CD4-positive, alpha-beta T cell treated with Interleukin-2 at 100 ng/mL for 4 hours (primary cell): ENCODE measurements at regions not wholly inside any gene's neighbourhood (a gene's known extent, or its start where the extent isn't known, plus 50 kb on each side); places are given as distances from the start of the nearest gene placed in this dataset.

Source experiments
- DNase-seq: peaks from one replicate; pipeline ENCODE4 v3.0.0-alpha.2; 2020; ENCODE audit warnings: low spot score

DNA sequence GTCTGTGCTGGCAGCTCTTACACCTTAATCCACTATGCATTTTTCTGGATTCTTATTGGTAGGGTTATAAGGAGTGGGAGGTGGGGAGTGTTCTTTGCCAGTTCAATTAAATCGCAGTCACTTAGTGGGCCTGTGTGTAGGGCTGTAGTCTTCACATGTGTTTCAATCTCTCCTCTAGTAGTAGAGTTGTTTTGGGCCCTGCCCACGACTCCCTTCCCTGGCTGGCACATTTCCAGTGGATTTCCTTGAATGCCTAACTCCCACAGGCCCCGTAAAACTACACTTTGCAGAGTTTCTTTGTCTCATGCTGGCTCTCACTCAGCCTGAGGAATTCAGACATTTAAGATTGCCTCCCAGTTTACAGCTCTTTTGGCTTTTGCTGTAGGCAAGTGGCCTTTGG is 414.0 kb upstream of the OPRM1 start:
- DNase-seq = no peak

DNA sequence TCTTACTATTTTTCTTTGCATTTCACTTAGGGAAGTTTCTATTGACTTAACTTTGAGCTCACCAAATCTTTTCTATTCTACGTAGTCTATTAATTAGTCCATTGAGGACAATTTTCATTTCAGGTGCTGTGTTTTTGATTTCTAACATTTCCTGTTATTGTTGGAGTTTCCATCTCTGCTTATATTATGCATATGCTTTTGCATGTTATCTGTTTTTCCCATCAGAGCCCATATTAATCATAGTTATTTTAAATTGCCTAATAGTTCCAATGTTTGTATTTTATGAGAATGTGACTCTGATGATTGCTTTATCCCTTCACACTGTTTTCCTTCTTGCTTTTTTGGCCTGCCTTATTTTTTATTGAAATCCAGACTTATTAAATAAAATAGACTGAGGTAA is 414.5 kb upstream of the OPRM1 start:
- no peak for DNase-seq

DNA sequence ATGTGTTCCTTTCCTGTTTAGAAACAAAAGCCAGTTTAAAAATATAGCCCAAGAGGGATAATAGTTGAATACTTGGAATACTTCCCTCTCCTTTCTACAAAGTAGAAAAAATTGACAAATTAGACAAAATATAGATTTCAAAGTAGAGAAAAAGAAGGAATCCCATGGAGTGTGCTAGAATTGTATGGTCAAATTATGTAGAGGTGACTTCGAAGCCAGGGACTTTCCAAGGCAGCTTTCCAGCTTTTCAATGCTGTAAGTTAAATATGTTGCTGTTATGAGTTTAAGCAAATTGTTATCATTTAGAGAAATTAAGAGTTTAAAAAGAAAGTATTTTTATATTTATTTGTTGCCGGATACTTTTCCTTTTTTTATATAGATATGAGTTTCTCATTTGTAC is 415.5 kb upstream of the OPRM1 start:
- no peak for DNase-seq

DNA sequence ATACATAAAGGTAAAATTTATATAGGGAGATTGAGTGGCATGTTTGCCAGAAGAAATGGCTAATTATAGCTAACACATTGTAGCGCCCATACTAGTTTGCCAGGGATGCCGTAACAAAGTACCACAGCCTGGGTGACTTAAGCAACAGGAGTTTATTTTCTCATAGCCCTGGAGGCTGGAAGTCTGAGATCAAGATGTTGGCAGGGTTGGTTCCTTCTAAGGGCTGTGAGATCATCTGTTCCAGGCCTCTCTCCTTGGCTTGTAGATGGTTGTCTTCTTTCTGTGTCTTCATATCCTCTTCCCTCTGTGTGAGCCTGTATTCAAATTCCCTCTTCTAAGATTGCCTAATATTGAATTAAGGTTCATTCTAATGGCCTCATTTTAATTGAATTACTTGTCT is 417.5 kb upstream of the OPRM1 start:
- DNase-seq = no peak

DNA sequence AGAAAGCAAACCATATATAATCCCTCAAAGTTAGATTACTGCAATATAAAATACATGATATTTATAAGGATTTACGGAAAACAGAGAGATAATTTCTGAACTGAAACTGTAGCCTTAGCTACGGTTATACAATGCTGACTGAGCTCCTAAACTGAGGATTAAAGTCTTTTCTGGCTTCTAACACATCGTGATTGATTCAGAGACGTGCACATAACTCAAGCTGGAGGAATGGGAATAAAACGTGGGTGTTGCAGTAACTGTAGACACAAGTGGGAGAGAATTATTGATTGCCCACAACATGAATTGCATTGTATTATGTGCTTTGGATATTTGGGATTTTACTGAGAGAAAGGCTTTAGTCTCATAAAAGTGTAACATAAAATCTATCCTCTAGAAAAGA is 418.0 kb upstream of the OPRM1 start:
- no peak for DNase-seq

DNA sequence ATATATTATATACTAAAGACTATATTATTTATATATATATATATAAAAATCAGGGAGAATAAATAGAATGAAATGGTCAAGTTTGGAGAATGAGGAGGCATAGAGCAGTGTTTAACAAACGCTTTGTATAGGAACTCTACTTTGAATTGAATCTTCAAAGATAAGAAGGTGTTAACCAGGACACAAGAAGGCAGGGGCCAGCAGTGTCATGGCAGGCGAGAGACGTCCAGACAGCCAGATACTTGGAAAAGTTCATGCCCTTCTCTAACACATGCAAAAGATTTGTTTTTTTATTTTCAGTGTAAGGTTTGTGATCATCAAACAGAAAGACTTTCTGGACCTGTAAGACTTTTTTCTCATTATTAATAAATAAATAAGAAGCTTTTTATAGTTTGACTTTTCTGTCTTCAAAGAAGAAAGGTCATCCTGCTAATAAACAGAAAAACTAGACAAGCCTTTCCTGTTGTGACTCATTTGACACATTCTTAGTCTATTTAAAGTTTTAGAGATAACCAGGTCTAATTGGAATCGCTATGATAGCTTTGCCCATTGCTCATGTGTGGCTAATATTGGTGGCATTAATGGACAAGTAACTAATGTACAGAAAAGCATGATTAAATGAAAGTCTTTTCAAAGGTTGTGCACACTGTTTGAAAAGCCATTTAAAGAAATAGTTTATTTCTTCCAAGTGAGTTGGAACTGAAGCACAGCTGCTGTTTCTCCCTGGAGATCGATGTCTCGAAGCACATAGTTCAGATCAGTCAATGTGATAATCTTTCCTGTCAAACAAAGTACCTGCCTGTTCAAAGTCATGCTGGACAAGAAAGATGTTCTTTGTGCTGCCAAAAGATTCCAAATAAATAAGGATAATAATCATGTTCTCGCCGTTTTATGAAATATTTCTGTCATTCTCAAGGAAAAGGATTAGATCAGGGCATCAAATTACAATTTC is 420.4 kb upstream of the OPRM1 start:
- no peak for DNase-seq

DNA sequence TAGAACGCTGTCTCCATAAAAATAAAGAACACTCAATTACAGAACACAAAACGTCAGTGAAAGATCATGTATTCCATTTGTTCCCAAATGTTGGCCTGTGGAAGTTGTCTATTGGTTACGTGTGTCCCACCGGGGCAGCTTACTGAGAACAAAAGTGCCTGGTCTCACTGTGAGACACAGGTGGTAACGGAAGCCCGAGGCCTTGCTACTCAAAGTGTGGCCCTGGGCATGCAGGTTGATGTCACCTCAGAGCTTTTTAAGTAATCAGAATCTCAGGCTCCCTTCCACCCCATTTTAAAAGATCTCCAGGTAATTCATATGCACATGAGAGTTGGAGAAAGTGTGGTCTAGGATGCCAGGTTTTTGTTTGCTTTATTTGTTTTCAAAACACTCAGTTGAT is 422.5 kb upstream of the OPRM1 start:
- no peak for DNase-seq

DNA sequence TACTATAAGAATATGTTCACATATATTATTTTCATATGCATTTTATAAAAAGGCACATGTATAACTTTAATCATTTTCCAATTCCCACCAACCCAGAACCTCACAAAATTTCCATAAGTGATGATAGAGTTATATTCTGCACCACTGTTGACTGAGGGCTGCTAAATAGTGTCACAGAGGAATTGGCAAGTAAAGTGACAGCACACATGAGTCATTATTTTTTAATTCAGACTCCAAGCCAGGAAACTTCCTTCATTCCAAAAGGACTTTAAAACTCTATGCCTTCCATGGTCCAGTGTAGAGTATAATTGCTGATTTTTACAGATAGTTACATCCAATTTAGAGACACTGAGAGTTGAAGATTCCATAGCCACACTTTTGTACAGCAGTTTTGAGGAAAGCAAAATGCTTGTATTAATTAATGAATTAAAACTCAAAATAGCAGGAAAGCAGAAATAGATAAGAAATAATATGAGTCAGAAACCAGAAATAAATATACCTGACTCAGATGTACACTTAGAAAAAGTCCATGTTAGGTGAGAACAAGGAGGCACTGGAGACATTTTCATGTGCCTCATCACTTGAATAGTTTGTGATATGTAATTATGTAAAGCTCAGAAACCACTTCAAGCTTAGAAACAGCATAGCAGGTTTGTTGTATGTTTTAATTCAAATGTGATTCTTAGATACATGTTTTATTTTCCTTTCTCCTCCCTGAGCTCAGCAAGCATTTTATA is 425.2 kb upstream of the OPRM1 start:
- no peak for DNase-seq

DNA sequence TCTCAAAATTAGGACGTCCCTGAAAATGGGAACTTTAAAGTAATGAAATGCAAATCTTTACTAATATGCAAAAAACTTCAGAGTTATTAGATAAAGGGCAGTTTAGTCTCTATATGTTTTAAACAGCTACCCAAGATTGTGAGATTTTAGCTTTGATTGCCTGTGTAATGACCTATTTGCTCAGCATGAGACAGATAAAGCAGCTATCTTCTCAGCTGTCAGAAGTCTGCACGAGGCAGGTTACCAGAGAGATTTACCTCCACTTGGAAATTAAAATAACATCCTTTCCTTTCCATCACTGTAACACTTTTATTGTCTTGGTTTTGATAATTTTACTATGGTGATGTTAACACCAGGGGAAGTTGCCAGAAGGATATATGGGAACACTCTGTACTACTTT is 436.6 kb upstream of the OPRM1 start:
- no peak for DNase-seq

DNA sequence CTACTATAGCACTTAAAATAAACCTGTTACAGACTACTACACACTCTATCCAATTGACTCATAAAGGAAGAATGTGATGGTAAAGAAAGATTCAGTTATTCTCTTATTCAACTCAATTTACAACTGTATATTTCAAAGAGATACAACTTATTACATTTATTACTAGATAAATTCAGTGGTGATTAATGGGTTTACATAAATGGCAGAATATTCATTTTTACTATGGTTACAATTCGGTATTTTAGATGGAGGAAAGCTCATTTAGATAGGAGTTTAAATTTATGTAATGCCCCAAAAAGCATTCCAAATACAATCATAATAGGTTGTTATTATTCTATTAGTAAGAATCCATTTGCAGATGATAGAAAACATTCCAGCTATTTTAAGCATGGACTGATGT is 439.1 kb upstream of the OPRM1 start:
- DNase-seq = no peak

DNA sequence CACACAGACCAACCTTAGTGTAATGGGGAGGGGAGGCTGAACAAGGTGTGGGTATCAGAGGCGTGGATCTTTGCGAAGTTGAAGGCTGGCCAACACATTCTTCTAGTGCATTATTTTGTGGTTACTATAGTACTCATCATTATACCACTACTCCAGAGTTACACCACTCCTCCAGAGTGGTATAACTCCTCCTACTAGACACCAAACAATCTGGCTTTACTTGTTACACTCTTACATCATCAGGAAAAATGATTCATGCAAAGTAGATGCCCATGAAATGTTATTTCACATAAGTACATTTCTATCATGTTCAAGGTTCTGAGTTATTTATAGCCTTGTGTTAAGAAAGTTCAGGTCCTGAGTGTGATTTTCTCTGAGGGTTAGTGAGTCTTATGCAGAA is 443.1 kb upstream of the OPRM1 start:
- no peak for DNase-seq

DNA sequence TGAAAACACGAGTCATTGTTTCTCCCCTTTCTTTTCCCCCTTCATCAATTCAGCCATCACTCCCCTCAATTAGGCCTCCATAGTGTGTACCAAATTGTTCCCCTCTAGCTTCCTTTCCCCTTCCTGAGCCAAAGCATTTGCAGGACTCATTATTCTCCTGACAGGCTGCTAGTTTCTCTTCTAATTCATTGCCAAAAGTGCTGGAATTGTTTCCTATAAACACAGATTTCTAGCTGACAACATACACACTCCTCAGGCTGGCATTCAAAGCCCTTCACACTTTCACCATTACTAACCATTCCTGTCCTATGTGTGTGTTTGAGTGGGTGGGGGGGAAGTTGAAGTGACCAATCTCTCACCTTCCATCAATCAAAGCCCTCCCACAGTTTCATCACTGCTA is 444.2 kb upstream of the OPRM1 start:
- no peak for DNase-seq

DNA sequence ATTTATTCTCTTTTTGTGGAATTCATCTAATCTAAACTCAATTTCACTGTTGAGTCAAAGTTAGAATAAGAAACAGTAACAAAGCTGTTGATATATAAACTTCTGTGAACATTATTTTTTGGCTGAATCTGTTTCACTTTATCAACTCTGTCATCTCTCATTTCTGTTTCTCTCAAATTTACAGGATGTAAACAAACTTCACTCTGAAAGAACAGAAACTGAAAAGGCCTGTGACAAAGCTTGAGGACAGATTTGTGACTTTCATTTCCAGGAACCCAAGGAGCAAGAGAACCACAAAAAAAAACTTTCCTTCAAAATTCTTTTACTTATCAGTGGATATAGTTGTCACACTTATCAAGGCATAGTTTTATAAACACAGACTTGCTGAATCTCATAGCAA is 447.9 kb upstream of the OPRM1 start:
- DNase-seq = no peak

DNA sequence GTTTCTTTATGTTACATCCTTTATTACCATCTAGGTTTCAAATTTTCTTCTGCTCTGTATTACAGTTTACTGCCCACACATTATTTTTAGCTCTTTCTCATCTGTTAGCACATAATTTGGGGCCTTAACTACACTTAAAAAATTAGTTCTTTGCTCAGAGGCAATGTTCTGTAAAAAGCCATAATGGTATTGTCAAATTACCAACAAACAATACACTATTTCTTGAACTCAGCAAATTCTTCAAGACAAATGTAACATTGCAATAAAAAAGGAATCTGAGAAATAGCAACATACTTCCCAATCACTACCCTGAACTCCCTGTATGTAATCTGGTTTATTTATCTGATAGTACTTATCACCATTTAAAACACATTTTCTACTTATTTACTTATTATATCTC is 448.6 kb upstream of the OPRM1 start:
- no peak for DNase-seq

DNA sequence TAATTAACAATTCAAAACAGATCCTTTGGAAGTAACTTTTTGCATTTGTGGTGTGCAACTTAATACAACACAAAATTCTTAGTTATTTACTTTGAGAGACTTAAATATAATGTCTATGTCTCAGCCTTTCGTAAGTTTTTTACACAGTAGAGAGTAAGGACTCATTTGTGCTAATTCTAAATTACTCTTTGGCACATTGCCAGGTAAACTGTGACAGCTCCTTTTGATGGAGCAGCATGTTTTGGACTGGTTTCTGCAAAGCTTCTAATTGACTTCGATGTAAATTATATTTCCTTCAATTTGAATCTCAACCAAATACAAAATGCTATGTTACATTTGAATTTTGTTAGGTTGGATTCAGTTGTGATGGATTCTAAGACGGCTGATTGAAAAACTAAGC is 450.7 kb upstream of the OPRM1 start:
- DNase-seq = no peak

DNA sequence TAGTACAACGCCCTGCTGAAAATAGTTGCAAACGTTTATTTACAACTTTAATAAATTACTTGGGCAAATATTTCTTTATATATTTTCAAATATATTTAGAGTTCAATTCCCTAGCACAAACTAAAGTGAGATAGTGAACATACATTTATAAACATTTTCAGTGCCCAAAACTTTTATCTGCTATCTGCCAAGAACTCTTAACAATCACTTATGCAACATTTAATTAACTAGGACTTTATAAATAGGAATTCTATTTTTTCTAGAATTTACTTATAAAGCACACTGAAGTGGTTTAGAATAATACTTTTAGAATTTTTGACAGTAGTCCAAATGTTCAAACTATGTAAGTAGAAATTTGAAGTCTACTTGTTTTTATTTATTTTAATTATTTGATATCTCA is 452.6 kb upstream of the RGS17 start:
- no peak for DNase-seq

DNA sequence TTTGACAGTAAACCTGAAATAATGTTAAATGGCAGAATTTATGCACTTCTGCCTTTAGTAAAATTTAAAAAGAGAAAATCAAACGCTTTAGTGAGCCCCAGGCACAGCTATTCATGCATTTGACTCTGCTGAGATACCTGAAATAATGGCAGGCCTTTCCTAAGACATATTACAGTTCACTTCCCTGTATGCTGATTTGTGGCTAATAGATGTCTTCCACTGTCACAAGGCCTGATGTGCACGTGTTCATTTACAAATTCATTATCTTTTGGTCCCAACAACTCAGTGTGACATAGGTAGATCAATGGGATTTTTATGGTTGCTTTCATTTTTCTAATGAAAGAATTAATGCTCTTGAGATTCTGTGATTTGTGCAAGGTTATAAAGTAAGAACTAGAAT is 449.7 kb upstream of the RGS17 start:
- no peak for DNase-seq

DNA sequence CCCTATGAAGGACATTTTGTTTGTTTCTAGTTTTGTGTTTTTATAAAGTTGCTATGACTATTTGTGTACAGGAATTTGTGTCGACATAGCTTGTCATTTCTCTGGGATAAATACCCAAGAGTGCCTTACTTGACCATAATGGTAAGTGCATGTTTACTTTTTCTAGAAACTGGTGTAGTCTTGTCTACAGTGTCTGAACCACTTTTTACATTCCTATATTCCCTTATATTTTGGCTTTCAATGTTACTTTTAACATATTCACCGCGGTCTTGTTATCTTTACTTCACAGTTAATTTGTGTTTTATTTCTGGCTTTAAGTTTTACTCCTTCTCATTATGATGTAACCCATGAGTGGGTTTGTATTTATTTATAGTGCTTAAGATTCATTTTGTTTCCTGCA is 444.4 kb upstream of the RGS17 start:
- DNase-seq = no peak

DNA sequence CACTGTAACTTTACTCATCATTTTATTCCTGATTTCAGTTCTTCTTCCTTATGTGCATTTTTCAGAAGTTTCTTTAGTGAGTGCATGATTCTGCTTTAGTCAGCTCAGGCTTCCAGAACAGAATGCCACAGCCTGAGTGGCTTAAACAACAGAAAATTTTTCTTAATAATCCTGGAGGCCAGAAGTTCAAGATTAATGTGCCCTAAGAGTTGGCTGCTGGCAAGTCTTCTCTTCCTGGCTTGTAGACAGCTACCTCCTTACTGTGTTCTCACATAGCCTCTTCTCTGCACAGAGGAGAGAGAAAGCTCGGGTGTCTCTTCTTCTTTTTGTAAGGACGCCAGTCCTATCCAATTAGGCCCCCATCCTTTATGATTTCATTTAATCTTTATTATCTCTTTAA is 443.1 kb upstream of the RGS17 start:
- no peak for DNase-seq

DNA sequence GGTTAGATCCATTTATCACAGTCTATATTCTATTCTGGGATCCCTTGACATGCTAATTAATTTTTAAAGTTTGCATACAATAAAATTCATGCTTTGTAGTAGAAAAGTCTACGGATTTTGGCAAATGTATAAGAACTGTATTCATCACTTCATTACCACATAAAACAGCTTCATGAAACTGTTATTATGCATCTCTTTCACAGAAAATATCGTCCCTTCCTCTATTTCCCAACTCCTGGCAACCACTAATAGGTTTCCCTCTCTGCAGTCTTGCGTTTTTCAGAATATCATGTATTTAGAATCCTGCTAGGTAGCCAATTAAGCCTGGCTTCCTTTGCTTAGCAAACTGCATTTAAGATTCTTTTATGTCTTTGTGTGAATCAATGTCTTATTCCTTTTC is 441.3 kb upstream of the RGS17 start:
- DNase-seq = no peak

DNA sequence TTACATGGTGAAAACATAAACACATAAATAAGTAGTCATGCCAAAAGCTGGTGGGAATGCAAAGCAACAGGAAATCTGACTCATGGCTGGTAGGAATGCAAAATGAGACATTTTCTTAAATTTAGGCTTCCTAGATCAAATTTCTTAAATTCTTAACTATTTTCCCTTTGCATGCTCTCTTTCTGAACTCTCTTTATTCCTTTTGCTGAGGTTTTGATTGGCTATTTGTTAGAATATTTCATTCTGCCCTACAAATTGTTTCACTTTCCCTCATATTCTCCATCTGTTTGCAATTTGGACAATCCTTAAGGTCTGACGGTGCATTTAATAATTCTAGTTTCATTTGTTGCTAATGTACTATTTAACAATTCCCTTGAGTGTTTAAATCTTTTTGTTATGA is 437.5 kb upstream of the RGS17 start:
- no peak for DNase-seq

DNA sequence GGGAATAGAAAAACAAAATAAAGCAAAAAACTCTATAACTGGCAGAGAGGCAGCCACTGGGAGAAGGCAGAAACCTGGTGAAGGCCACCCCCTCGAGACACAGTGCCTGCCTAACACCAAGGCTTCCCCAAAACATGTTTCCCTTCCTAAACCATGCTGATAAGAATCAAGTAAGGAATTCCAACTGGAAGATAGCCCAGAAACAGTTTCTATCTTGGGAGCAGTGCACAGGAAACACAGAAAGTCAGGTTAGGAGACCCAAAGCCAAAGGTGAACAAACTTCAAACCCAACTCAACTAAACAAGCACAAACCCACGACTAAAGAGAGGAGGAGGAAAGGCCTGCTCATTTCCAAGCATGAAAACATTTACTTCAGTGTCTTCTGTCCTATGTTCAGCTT is 433.7 kb upstream of the RGS17 start:
- no peak for DNase-seq

DNA sequence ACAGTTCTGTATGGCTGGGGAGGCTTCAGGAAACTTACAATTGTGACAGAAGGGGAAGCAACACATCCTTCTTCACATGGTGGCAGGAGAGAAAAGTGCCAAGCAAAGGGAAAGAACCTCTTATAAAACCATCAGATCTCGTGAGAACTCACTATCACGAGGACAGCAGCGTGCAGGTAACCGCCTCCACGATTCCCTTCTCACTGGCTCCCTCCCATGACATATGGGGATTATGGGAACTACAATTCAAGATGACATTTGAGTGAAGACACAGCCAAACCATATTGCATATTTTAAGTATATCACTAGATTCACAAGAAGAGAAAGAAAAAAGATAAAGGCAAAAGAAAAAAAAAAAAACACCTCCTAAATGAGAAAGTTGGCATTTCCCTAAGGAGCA is 431.9 kb upstream of the RGS17 start:
- DNase-seq = no peak

DNA sequence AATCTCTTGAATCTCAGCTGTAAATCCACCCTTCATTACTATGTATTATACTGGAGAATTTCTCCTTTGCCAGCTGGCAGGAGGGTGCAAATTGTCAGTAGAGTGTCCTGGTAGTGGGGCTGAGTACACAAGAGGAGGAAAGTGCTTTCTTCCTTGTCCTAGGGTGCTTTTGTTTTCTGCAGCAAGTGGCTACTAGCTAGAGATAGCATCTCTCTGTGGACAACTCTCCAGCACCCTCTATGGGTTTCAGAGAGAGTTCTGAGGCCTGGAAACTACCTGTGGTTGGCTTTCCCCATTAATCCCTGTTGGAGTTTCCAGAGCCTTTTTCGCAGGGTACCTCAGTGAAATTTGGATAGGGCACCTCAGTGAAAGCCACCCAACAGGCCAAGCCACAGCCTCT is 422.5 kb upstream of the RGS17 start:
- DNase-seq = no peak
